ENCODE measurements at regions not wholly inside any gene's neighbourhood (a gene's known extent, or its start where the extent isn't known, plus 50 kb on each side); places are given as distances from the start of the nearest gene placed in this dataset.

GRCh38 chr3:102741105-102741504 lies 306.3 kb downstream of the ZPLD1 start:
- no peak for DNase-seq
- no peak for TF ChIP-seq POLR2A (IDR thresholded peaks at IDR 0.05)
- TF ChIP-seq, protein P1, sequence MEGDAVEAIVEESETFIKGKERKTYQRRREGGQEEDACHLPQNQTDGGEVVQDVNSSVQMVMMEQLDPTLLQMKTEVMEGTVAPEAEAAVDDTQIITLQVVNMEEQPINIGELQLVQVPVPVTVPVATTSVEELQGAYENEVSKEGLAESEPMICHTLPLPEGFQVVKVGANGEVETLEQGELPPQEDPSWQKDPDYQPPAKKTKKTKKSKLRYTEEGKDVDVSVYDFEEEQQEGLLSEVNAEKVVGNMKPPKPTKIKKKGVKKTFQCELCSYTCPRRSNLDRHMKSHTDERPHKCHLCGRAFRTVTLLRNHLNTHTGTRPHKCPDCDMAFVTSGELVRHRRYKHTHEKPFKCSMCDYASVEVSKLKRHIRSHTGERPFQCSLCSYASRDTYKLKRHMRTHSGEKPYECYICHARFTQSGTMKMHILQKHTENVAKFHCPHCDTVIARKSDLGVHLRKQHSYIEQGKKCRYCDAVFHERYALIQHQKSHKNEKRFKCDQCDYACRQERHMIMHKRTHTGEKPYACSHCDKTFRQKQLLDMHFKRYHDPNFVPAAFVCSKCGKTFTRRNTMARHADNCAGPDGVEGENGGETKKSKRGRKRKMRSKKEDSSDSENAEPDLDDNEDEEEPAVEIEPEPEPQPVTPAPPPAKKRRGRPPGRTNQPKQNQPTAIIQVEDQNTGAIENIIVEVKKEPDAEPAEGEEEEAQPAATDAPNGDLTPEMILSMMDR (IDR thresholded peaks at IDR 0.05) = no peak
- no peaks in the 10 kb centered on the region for H3K27me3 ChIP-seq
- H3K9me3 ChIP-seq = no peaks in the 10 kb centered on the region
- intact Hi-C loops (cut with DNase I; ENCODE audit: low total_unique reads) = no loop called here
- H3K4me1 ChIP-seq = no peaks in the 10 kb centered on the region
- no peak overlapping the region for H3K4me3 ChIP-seq
- H3K36me3 ChIP-seq = no peaks in the 10 kb centered on the region
- no peak overlapping the region for H3K27ac ChIP-seq

DNA sequence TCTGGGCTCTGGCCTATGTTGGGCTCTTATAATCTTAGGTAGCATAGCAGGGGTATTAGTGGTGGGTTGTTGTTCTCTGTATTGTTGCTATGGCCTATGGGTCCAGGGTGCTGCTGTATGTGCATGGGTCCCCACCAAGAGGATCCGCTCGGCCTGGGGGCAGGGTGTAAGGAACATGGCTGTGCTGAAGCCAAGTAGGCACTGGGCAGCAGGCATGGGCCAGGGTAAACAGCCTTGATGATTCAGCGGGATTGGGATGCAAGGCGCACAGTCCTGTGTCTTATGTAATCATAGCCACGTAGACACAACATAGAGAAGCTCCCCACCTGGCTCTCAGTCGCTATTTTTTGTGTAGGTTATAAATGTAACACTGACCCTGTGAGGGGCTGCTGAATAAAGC lies 306.9 kb downstream of the ZPLD1 start:
- Histone ChIP-seq H3K27ac (no peak overlapping the region), H3K4me1 (no peaks in the 10 kb centered on the region), H3K4me3 (no peak overlapping the region), H3K36me3 (no peaks in the 10 kb centered on the region), H3K27me3 (no peaks in the 10 kb centered on the region), H3K9me3 (no peaks in the 10 kb centered on the region)
- intact Hi-C loops (cut with DNase I; ENCODE audit: low total_unique reads) = no loop called here
- no peak for TF ChIP-seq POLR2A (IDR thresholded peaks at IDR 0.05)
- TF ChIP-seq, protein P1 (IDR thresholded peaks at IDR 0.05) = no peak
- no peak for DNase-seq

DNA sequence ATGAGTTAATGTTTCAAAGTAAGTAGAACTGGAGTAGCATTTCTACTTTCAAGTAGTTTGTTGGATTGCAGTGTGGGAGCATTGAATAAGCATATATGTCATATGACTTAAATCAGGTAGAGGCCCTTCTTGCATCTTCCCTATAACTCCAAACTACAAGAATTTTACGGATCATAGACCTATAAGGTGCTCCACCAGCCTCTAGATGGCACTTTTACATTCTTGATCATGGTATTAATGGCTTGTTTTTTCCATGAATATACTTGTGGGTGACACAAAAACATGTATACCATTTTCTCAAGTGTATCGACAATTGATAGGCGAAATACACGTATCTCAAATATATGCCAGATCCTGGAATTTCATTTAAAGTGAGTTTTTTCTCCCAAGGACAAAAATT lies 311.1 kb downstream of the ZPLD1 start:
- Histone ChIP-seq H3K36me3 (no peaks in the 10 kb centered on the region), H3K4me1 (no peaks in the 10 kb centered on the region), H3K4me3 (no peak overlapping the region), H3K9me3 (no peaks in the 10 kb centered on the region), H3K27me3 (no peaks in the 10 kb centered on the region), H3K27ac (no peak overlapping the region)
- TF ChIP-seq, protein P1 (IDR thresholded peaks at IDR 0.05) = no peak
- DNase-seq = no peak
- intact Hi-C loops (cut with DNase I; ENCODE audit: low total_unique reads) = no loop called here

GRCh38 chr3:102747611-102748010 lies 312.8 kb downstream of the ZPLD1 start:
- no peak overlapping the region for H3K27ac ChIP-seq
- no peaks in the 10 kb centered on the region for H3K9me3 ChIP-seq
- intact Hi-C loops (cut with DNase I; ENCODE audit: low total_unique reads) = no loop called here
- no peaks in the 10 kb centered on the region for H3K36me3 ChIP-seq
- no peak for TF ChIP-seq POLR2A (IDR thresholded peaks at IDR 0.05)
- TF ChIP-seq, protein P1 (IDR thresholded peaks at IDR 0.05) = no peak
- DNase-seq = no peak
- no peaks in the 10 kb centered on the region for H3K4me1 ChIP-seq
- no peak overlapping the region for H3K4me3 ChIP-seq
- H3K27me3 ChIP-seq = no peaks in the 10 kb centered on the region

- Histone ChIP-seq H3K4me1 (no peaks in the 10 kb centered on the region), H3K27me3 (no peaks in the 10 kb centered on the region), H3K9me3 (no peaks in the 10 kb centered on the region), H3K27ac (no peak overlapping the region), H3K4me3 (no peak overlapping the region), H3K36me3 (no peaks in the 10 kb centered on the region)
- intact Hi-C loops (cut with DNase I; ENCODE audit: low total_unique reads) = no loop called here
- TF ChIP-seq POLR2A (IDR thresholded peaks at IDR 0.05) = no peak
- TF ChIP-seq, protein P1 (IDR thresholded peaks at IDR 0.05) = no peak
- no peak for DNase-seq
These were observed 313.8 kb downstream of the ZPLD1 start for GRCh38 chr3:102748646-102749045.
